ENCODE measurements at regions not wholly inside any gene's neighbourhood (a gene's known extent, or its start where the extent isn't known, plus 50 kb on each side); places are given as distances from the start of the nearest gene placed in this dataset.

DNA sequence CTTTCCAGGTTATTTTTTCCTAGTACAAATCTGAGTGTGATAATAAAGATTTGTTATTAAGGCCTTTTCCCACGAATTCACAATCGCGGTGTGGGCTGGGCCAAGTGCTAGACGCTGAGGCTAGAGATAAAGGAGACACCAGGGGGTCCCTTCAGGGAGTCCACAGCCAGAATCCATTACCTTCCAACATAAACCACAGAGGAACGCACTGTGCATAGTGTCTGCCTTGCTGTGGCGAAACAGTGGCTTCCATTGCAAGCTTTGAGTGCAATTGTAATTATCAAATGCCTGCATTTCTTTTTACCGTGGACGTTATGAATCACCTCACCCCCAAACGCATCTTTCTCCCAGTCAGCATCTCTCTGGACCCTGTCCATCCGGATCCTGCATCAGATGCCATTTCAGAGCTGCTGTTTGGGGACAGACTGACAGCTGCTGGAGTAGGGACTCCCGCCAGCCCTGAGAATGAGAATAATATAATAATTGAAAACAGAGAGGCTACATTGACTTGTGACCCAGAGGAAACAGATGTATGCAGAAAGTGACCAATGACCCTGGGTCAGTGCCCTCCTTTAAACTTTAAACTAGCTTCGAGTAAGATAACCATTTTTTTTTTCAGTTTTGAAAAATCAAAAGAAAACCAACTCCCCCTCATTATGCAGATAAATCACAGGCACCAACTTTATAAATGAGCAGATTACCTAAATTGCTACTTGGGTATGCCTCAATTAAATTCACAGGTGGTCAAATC lies 456.2 kb upstream of the NRP1 start:
- TF ChIP-seq, protein P1, sequence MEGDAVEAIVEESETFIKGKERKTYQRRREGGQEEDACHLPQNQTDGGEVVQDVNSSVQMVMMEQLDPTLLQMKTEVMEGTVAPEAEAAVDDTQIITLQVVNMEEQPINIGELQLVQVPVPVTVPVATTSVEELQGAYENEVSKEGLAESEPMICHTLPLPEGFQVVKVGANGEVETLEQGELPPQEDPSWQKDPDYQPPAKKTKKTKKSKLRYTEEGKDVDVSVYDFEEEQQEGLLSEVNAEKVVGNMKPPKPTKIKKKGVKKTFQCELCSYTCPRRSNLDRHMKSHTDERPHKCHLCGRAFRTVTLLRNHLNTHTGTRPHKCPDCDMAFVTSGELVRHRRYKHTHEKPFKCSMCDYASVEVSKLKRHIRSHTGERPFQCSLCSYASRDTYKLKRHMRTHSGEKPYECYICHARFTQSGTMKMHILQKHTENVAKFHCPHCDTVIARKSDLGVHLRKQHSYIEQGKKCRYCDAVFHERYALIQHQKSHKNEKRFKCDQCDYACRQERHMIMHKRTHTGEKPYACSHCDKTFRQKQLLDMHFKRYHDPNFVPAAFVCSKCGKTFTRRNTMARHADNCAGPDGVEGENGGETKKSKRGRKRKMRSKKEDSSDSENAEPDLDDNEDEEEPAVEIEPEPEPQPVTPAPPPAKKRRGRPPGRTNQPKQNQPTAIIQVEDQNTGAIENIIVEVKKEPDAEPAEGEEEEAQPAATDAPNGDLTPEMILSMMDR (IDR thresholded peaks at IDR 0.05; ENCODE audit: borderline replicate concordance, extremely low read depth, low read length, poor library complexity, severe bottlenecking): no peak
- no peak for TF ChIP-seq EZH2 (IDR thresholded peaks at IDR 0.05; ENCODE audit: borderline replicate concordance, low read depth, low read length, severe bottlenecking)
